Nephron (organoid): ENCODE measurements at regions not wholly inside any gene's neighbourhood (a gene's known extent, or its start where the extent isn't known, plus 50 kb on each side); places are given as distances from the start of the nearest gene placed in this dataset.
"Not testable (repeated sequence)": the region's sequence is repeated elsewhere in the genome, so short reads cannot be mapped to it uniquely, and the experiment has no call there.

ENCODE experiments used
- H3K27ac Mint-ChIP-seq, 3 experiments: 2 replicates each; pipeline ENCODE4 v1.8.0; 2020; ENCODE audit warnings: mixed read lengths in 3 of 3, mild to moderate bottlenecking in 2 of 3, moderate library complexity in 1 of 3
- H3K27me3 Mint-ChIP-seq: 2 replicates; pipeline ENCODE4 v1.8.0; 2021; ENCODE audit warnings: low read depth, mild to moderate bottlenecking, moderate library complexity, mixed read lengths
- H3K36me3 Mint-ChIP-seq: 2 replicates; pipeline ENCODE4 v1.8.0; 2020; ENCODE audit warnings: low read depth, mixed read lengths
- H3K4me1 Mint-ChIP-seq: 2 replicates; pipeline ENCODE4 v1.8.0; 2020; ENCODE audit warnings: mixed read lengths
- H3K4me3 Mint-ChIP-seq, 3 experiments: 2 replicates each; pipeline ENCODE4 v1.8.0; 2020; ENCODE audit warnings: mild to moderate bottlenecking in 3 of 3, mixed read lengths in 3 of 3, moderate library complexity in 2 of 3
- H3K9me3 Mint-ChIP-seq: 2 replicates; pipeline ENCODE4 v1.8.0; 2020; ENCODE audit warnings: mixed read lengths
- CTCF ChIP-seq, 3 experiments: fragments of 200-600 bp; sonication (generic); IDR thresholded peaks; one replicate each; pipeline ENCODE4 v1.5.0; 2021; ENCODE audit warnings: antibody characterized with exemption in 3 of 3; ENCODE audit not compliant: unreplicated experiment in 3 of 3

GRCh38 chr9:135360617-135361016, 119.0 kb upstream of the PPP1R26 start:
- peaks cover 10% of the 10 kb centered on the region for H3K4me1 Mint-ChIP-seq
- TF ChIP-seq CTCF (IDR thresholded peaks at IDR 0.05; ENCODE audit: unreplicated experiment in 3 of 3), result no peak
- no peak overlapping the region for H3K4me3 Mint-ChIP-seq
- H3K27me3 Mint-ChIP-seq, result peaks cover 22% of the 10 kb centered on the region
- H3K36me3 Mint-ChIP-seq, result no peaks in the 10 kb centered on the region
- H3K27ac Mint-ChIP-seq, result no peak overlapping the region
- H3K9me3 Mint-ChIP-seq, result no peaks in the 10 kb centered on the region

GRCh38 chr9:135361668-135362067, 117.9 kb upstream of the PPP1R26 start:
- H3K27ac Mint-ChIP-seq, H3K4me3 Mint-ChIP-seq, H3K36me3 Mint-ChIP-seq, H3K9me3 Mint-ChIP-seq: not testable (repeated sequence)
- H3K4me1 Mint-ChIP-seq, result peaks cover 10% of the 10 kb centered on the region
- H3K27me3 Mint-ChIP-seq, result peaks cover 22% of the 10 kb centered on the region

- Mint-ChIP-seq H3K4me3 (no peak overlapping the region), H3K9me3 (peaks cover 4% of the 10 kb centered on the region), H3K27me3 (peaks cover 32% of the 10 kb centered on the region), H3K36me3 (no peaks in the 10 kb centered on the region), H3K4me1 (peaks cover 5% of the 10 kb centered on the region), H3K27ac (no peak overlapping the region)
- TF ChIP-seq CTCF (IDR thresholded peaks at IDR 0.05; ENCODE audit: unreplicated experiment in 3 of 3), result no peak
Measured at GRCh38 chr9:135363596-135363995, 116.0 kb upstream of the PPP1R26 start.

GRCh38 chr9:135365013-135365768, 114.4 kb upstream of the PPP1R26 start:
- peaks cover 23% of the 10 kb centered on the region for H3K27me3 Mint-ChIP-seq
- no peak overlapping the region for H3K27ac Mint-ChIP-seq
- no peaks in the 10 kb centered on the region for H3K4me1 Mint-ChIP-seq
- H3K4me3 Mint-ChIP-seq, result no peak overlapping the region
- no peaks in the 10 kb centered on the region for H3K36me3 Mint-ChIP-seq
- TF ChIP-seq CTCF (IDR thresholded peaks at IDR 0.05; ENCODE audit: unreplicated experiment in 3 of 3), result no peak
- peaks cover 4% of the 10 kb centered on the region for H3K9me3 Mint-ChIP-seq

GRCh38 chr9:135366104-135366503, 113.5 kb upstream of the PPP1R26 start:
- H3K36me3 Mint-ChIP-seq, result no peaks in the 10 kb centered on the region
- H3K4me3 Mint-ChIP-seq, result no peak overlapping the region
- H3K9me3 Mint-ChIP-seq, result peaks cover 4% of the 10 kb centered on the region
- no peaks in the 10 kb centered on the region for H3K4me1 Mint-ChIP-seq
- no peak for TF ChIP-seq CTCF (IDR thresholded peaks at IDR 0.05; ENCODE audit: unreplicated experiment in 3 of 3)
- no peak overlapping the region for H3K27ac Mint-ChIP-seq
- H3K27me3 Mint-ChIP-seq, result peaks cover 17% of the 10 kb centered on the region

- H3K4me3 Mint-ChIP-seq, result no peak overlapping the region
- peaks cover 4% of the 10 kb centered on the region for H3K9me3 Mint-ChIP-seq
- H3K36me3 Mint-ChIP-seq, result no peaks in the 10 kb centered on the region
- H3K27me3 Mint-ChIP-seq, result peaks cover 21% of the 10 kb centered on the region
- H3K27ac Mint-ChIP-seq, result no peak overlapping the region
- H3K4me1 Mint-ChIP-seq, result peaks cover 7% of the 10 kb centered on the region
- no peak for TF ChIP-seq CTCF (IDR thresholded peaks at IDR 0.05; ENCODE audit: unreplicated experiment in 3 of 3)
Measured at GRCh38 chr9:135369412-135369990, 110.1 kb upstream of the PPP1R26 start.
